Cardiac fibroblast (primary cell): ENCODE measurements at regions not wholly inside any gene's neighbourhood (a gene's known extent, or its start where the extent isn't known, plus 50 kb on each side); places are given as distances from the start of the nearest gene placed in this dataset.

Source experiments
- DNase-seq, 2 donors: peaks; one replicate each; pipeline versions ENCODE4 v3.0.0 to v3.0.0-alpha.2; 2010; ENCODE audit warnings: low read depth in 2 of 2
- H3K4me3 ChIP-seq, 2 donors: replicated peaks in 1 of 2; 1 replicate in 1 of 2; 2 replicates in 1 of 2; pipeline ENCODE4 v1.5.1; 2011; ENCODE audit warnings: low read depth in 2 of 2, low read length in 2 of 2, mild to moderate bottlenecking in 2 of 2, moderate library complexity in 1 of 2
- TF ChIP-seq, protein P1 (sequence below): IDR thresholded peaks from one replicate; pipeline ENCODE4 v1.5.1; 2011; ENCODE audit warnings: low read depth, mild to moderate bottlenecking, low read length, inconsistent platforms

DNA sequence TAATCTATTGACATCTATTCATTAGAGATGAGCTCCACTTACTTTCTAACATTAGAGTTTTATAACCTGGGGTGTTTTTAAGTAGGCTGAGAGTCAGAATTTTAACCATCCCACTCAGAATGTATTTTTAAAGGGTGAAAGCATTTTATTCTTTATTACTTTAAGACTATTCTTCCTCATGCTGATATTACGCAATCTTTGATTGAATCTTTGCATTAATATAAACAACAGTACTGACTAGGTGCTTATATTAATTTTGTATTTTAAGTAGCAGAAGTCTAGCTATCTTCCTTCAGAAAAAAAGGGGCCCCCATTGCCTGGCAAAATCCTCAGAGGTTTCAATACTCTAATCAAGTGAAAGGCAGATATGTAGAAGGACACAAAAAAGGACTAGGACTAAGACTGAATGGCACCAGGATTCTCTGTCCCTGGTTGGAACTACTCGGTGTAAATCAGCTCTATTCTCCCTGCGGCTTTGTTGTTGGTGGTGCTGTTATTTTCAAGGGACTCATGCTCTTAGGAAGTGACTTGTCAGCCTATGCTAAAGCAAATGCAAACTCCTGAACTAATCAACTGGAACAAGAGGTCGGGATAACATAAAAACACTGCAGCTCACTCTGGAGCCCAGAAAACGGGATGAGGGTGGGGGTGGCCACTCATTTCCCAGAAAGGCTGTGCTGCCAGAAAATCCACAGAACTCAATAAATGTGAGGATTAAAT is 1324.4 kb downstream of the GRIK2 start:
- no peak overlapping the region for H3K4me3 ChIP-seq
- TF ChIP-seq, protein P1, sequence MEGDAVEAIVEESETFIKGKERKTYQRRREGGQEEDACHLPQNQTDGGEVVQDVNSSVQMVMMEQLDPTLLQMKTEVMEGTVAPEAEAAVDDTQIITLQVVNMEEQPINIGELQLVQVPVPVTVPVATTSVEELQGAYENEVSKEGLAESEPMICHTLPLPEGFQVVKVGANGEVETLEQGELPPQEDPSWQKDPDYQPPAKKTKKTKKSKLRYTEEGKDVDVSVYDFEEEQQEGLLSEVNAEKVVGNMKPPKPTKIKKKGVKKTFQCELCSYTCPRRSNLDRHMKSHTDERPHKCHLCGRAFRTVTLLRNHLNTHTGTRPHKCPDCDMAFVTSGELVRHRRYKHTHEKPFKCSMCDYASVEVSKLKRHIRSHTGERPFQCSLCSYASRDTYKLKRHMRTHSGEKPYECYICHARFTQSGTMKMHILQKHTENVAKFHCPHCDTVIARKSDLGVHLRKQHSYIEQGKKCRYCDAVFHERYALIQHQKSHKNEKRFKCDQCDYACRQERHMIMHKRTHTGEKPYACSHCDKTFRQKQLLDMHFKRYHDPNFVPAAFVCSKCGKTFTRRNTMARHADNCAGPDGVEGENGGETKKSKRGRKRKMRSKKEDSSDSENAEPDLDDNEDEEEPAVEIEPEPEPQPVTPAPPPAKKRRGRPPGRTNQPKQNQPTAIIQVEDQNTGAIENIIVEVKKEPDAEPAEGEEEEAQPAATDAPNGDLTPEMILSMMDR: no peak
- DNase-seq: no peak

DNA sequence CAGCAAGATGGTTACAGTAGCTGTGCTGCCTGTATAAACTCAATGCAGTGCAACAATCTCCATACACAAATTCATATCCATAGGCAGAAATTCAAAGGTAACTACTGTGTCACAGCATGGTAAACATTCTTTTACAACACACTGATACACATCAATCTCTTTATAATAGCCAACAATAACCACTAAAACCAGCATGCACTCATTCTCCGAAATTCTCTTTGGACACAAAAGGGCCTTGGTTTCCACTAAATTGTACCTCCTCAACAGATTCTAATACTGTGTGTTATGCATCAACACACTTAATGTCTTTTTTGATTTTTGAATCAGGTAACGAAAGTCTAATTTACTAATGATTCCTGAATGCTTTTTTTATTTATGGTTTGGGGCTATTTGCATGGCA is 1323.7 kb downstream of the GRIK2 start:
- TF ChIP-seq, protein P1: no peak
- no peak overlapping the region for H3K4me3 ChIP-seq
- DNase-seq: no peak

DNA sequence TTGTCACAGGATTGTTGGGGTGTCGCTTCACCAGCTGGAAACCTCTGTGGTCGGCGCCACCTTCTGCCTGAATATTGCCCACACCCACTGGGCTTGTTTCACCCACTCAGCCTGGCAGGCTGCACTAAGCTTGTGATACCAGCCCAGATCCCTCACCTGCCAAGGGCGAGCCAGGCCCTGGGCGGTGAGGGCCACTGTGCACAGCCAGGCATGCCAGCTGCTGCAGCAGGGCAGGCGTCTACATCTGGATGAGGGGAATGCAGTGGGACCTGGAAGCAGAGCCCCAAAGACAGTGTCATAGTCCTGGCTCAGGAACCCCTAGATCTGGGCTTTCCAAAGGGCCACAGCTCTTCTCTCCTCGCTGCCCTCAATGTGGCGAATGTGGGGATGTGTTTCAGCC is 1307.5 kb downstream of the GRIK2 start:
- TF ChIP-seq, protein P1: no peak
- DNase-seq: no peak
- no peak overlapping the region for H3K4me3 ChIP-seq

DNA sequence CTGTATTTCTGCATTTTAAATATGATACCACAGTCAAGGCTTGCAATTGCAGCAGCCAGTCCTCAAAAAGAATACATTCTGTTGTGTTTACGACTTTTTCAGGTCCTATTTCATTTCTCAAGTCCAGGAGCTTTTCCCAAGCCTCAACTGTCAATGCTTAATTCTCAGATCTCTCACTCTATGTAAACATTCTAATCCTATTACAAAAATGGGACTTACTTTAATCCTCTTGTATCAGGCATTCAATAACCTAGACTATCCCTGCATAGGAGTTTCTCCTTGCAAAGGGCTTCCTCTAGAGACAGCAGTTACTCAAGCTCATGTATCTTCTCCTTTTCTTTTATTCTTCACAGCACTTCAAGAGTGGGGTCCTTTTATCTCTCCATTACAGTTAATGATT is 1293.0 kb downstream of the GRIK2 start:
- no peak overlapping the region for H3K4me3 ChIP-seq
- DNase-seq: no peak
- TF ChIP-seq, protein P1: no peak

DNA sequence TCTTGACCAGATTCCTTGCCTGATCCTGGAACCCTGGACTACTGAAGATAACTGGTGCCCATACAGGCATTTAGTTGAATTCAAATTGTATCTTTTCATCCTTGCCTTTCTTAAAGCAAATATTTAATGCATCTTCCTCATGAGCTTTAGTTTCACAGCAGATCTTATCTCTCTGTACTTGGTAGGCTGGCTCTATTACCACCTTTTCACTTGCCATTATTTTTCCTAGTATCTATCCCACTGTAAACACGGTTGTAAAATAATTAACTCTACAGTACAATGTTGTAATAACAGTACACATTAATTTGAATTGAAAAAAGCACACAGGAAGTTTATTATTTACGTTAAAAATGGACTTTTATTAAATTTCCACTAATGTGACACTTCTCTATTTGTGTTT is 1286.9 kb downstream of the GRIK2 start:
- TF ChIP-seq, protein P1: no peak
- no peak for DNase-seq
- no peak overlapping the region for H3K4me3 ChIP-seq

DNA sequence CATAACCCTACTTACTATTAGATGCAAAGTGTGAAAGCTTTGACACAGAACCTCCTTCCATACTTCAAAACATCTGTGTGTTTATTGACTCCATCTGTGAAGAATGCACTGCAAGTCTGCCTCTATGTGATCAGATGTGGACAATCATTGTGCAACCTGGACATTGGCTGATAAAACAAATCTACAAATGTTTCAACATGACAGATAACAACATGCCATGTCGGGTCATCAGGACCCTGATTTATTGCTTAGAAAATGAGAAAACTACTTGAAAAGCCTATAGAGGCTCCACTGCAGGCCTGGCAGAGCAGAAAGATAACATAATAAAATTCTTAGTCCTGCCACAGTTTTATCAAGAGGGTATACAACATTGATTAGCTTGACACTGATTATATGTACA is 1286.4 kb downstream of the GRIK2 start:
- TF ChIP-seq, protein P1: no peak
- H3K4me3 ChIP-seq: no peak overlapping the region
- DNase-seq: no peak

DNA sequence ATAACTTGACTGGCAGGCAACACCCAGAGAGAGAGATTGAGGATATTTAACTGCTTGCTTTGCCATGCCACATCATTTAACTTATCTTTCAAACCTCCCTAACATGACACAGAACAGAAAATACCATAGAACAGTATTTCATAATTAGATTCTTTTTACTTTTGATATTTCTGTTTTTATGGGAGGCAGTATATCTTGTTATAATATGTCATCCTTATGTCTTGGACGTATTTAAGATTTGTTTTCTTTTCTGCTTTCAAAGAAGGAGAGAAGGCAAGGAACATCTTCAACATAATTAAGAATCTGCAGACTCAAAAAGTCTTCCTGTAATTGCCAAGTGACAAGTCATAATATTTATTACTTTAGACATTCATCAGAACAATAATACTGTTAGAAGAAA is 1283.7 kb downstream of the GRIK2 start:
- no peak for DNase-seq
- no peak overlapping the region for H3K4me3 ChIP-seq
- TF ChIP-seq, protein P1: no peak
